SK-N-SH (cell line): ENCODE measurements at regions not wholly inside any gene's neighbourhood (a gene's known extent, or its start where the extent isn't known, plus 50 kb on each side); places are given as distances from the start of the nearest gene placed in this dataset.

ENCODE experiments used
- CTCF ChIP-seq: fragments of 200-600 bp; sonication (generic); IDR thresholded peaks from 2 replicates; pipeline ENCODE4 v1.6.1; 2017; ENCODE audit warnings: antibody characterized with exemption, mild to moderate bottlenecking, moderate library complexity
- NRF1 ChIP-seq: IDR thresholded peaks from 2 replicates; pipeline ENCODE4 v1.6.1; 2012; ENCODE audit warnings: low read depth, mild to moderate bottlenecking, low read length
- RAD21 ChIP-seq: IDR thresholded peaks from 2 replicates; pipeline ENCODE4 v1.6.1; 2012; ENCODE audit warnings: mild to moderate bottlenecking, low read length
- RCOR1 ChIP-seq: fragments of 150-350 bp; IDR thresholded peaks from 2 replicates; pipeline ENCODE4 v1.6.1; 2017; ENCODE audit warnings: antibody characterized with exemption, low read length
- SMC3 ChIP-seq: IDR thresholded peaks from 2 replicates; pipeline ENCODE4 v1.6.1; 2012; ENCODE audit warnings: low read depth, low read length, improper control_type of control experiment
- TAF1 ChIP-seq: IDR thresholded peaks from 2 replicates; pipeline ENCODE4 v1.6.1; 2012; ENCODE audit warnings: low read depth, mild to moderate bottlenecking, low read length, moderate library complexity, borderline replicate concordance

GRCh38 chr2:67485431-67485830 is 88.3 kb downstream of the ETAA1 start:
- TF ChIP-seq CTCF (no peak), NRF1 (no peak), RCOR1 (no peak), RAD21 (no peak), TAF1 (no peak), SMC3 (no peak)
